ENCODE measurements at regions not wholly inside any gene's neighbourhood (a gene's known extent, or its start where the extent isn't known, plus 50 kb on each side); places are given as distances from the start of the nearest gene placed in this dataset.

DNA sequence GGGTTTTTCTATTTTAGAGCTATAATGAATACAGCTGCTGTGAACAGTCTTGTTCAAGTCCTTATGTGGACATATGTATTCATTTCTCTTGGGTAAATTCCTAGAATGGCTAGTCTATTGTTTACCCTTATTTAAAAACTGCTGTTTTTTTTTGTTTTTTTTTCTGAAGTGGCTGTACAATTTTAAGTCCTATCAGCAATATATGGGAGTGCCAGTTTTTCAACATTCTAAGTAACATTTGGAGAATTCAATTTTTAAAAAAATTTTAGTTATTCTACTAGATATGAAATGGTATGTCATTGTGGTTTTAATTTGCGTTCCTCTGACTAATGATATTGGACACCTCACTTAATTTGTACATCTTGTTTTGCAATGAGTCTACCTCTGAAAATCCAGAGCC, 349.7 kb downstream of the SATB2 start:
- Histone ChIP-seq H3K36me3 (ENCODE audit: control insufficient read depth, insufficient read depth, low read length) (no peaks in the 10 kb centered on the region), H2AFZ (ENCODE audit: low read depth, low read length) (no peak overlapping the region), H4K20me1 (replicated peaks; ENCODE audit: control insufficient read depth, insufficient read depth, low read length) (no peaks in the 10 kb centered on the region), H3K9ac (ENCODE audit: insufficient read depth in 1 of 2, low read depth in 2 of 2, low read length in 2 of 2) (no peak overlapping the region), H3K4me1 (replicated peaks in 1 of 2; ENCODE audit: control insufficient read depth in 2 of 2, insufficient read depth in 2 of 2, low read length in 2 of 2) (no peaks in the 10 kb centered on the region), H3K9me3 (replicated peaks; ENCODE audit: control insufficient read depth, insufficient read depth, low read depth, low read length) (no peaks in the 10 kb centered on the region), H3K4me2 (ENCODE audit: insufficient read depth, low read length) (no peak overlapping the region), H3K79me2 (ENCODE audit: control insufficient read depth, insufficient read depth, low read length) (no peaks in the 10 kb centered on the region), H3K27ac (ENCODE audit: extremely low read depth, low read depth, low read length) (no peak overlapping the region), H3K27me3 (ENCODE audit: control insufficient read depth in 2 of 2, insufficient read depth in 2 of 2, low read length in 2 of 2) (no peaks in the 10 kb centered on the region), H3K4me3 (no peak overlapping the region), H3K9me1 (ENCODE audit: control insufficient read depth, insufficient read depth, low read length) (no peaks in the 10 kb centered on the region)
- no TSS peak for BruUV-seq (replicated peaks)
- ATAC-seq (no peak), FAIRE-seq (no peak), DNase-seq (ENCODE audit: extremely low read depth in 1 of 4, low spot score in 3 of 4) (no peak)
- WGBS (ENCODE audit: insufficient coverage, low coverage, missing lambda C conversion rate), result 0% methylated on average over 1 of the region's 1 CpG
- ChIA-PET POLR2A (no interaction called here), CTCF (ENCODE audit: low intra/inter-chr PET ratio) (no interaction called here)
- no peak for TF ChIP-seq ZNF41 (CRISPR knock-in tag; conservative IDR thresholded peaks at IDR 0.05)
- no peak for TF ChIP-seq ATF7 (IDR thresholded peaks at IDR 0.05)
- TF ChIP-seq CBX3 (IDR thresholded peaks at IDR 0.05; ENCODE audit: borderline replicate concordance in 1 of 2, low read length in 2 of 2), result no peak
- TF ChIP-seq KAT2B (IDR thresholded peaks at IDR 0.05; ENCODE audit: low read depth, low read length), result no peak
- TF ChIP-seq, protein P1, sequence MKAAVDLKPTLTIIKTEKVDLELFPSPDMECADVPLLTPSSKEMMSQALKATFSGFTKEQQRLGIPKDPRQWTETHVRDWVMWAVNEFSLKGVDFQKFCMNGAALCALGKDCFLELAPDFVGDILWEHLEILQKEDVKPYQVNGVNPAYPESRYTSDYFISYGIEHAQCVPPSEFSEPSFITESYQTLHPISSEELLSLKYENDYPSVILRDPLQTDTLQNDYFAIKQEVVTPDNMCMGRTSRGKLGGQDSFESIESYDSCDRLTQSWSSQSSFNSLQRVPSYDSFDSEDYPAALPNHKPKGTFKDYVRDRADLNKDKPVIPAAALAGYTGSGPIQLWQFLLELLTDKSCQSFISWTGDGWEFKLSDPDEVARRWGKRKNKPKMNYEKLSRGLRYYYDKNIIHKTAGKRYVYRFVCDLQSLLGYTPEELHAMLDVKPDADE (conservative IDR thresholded peaks at IDR 0.05; ENCODE audit: control insufficient read depth, low read depth, low read length), result no peak
- no peak for TF ChIP-seq KDM4B (IDR thresholded peaks at IDR 0.05; ENCODE audit: borderline replicate concordance in 2 of 2, low read depth in 1 of 2)
- TF ChIP-seq PYGO2 (tag; IDR thresholded peaks at IDR 0.05), result no peak
- no peak for TF ChIP-seq CSDE1 (IDR thresholded peaks at IDR 0.05)
- TF ChIP-seq ZNF445 (CRISPR knock-in tag; IDR thresholded peaks at IDR 0.05; ENCODE audit: low read depth), result no peak
- in situ Hi-C loops (cut with MboI), result no loop called here
- intact Hi-C loops (cut with micrococcal nuclease), result no loop called here
